HCT116 (cell line): ENCODE measurements at regions not wholly inside any gene's neighbourhood (a gene's known extent, or its start where the extent isn't known, plus 50 kb on each side); places are given as distances from the start of the nearest gene placed in this dataset.

Source experiments
- POLR2A ChIP-seq: IDR thresholded peaks from 2 replicates; pipeline ENCODE4 v1.7.0; 2011; ENCODE audit warnings: borderline replicate concordance; ENCODE audit not compliant: insufficient read depth, insufficient read length; ENCODE audit errors: extremely low read depth
- TF ChIP-seq, protein P1 (sequence below), 3 experiments: fragments of 200-600 bp in 1 of 3; sonication (generic) in 1 of 3; IDR thresholded peaks in 2 of 3; conservative IDR thresholded peaks in 1 of 3; 2 replicates each; pipeline ENCODE4 v1.5.1; 2012 to 2017; ENCODE audit warnings: low read depth in 2 of 3, low read length in 2 of 3, antibody characterized with exemption in 1 of 3, borderline replicate concordance in 1 of 3, control low read depth in 1 of 3, mild to moderate bottlenecking in 1 of 3, mixed read lengths in 1 of 3, mixed run types in 1 of 3, moderate library complexity in 1 of 3; ENCODE audit not compliant: insufficient read depth in 1 of 3
- TF ChIP-seq, protein P2 (sequence below): IDR thresholded peaks from 2 replicates; pipeline ENCODE4 v1.6.1; 2012

DNA sequence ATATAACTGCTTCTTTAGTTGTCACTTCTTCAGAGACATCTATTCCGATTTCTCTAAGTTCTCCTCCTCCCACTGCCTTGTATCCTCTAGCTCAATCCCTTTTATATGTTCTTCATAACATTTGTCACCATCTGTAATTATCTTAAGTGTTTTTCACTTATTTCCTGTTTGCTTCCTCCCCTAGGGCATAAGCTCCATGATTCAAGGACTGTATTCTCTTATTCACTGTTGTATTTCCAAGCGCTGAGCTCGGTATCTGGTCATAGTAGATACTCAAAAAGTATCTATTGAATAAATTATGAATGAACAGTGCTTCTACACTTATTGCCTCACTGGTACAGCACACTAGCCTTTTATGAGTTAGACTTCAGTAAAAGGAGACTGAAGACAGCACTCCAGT, 109.0 kb upstream of the TMPO start:
- no peak for TF ChIP-seq POLR2A
- TF ChIP-seq, protein P1, sequence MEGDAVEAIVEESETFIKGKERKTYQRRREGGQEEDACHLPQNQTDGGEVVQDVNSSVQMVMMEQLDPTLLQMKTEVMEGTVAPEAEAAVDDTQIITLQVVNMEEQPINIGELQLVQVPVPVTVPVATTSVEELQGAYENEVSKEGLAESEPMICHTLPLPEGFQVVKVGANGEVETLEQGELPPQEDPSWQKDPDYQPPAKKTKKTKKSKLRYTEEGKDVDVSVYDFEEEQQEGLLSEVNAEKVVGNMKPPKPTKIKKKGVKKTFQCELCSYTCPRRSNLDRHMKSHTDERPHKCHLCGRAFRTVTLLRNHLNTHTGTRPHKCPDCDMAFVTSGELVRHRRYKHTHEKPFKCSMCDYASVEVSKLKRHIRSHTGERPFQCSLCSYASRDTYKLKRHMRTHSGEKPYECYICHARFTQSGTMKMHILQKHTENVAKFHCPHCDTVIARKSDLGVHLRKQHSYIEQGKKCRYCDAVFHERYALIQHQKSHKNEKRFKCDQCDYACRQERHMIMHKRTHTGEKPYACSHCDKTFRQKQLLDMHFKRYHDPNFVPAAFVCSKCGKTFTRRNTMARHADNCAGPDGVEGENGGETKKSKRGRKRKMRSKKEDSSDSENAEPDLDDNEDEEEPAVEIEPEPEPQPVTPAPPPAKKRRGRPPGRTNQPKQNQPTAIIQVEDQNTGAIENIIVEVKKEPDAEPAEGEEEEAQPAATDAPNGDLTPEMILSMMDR (IDR thresholded peaks at IDR 0.05 in 2 of 3, conservative IDR thresholded peaks at IDR 0.05 in 1 of 3; ENCODE audit: borderline replicate concordance in 1 of 3, insufficient read depth in 1 of 3, low read depth in 2 of 3, low read length in 2 of 3), result no peak
- TF ChIP-seq, protein P2, sequence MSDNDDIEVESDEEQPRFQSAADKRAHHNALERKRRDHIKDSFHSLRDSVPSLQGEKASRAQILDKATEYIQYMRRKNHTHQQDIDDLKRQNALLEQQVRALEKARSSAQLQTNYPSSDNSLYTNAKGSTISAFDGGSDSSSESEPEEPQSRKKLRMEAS, result no peak
